Astrocyte of the hippocampus (primary cell): ENCODE measurements at regions not wholly inside any gene's neighbourhood (a gene's known extent, or its start where the extent isn't known, plus 50 kb on each side); places are given as distances from the start of the nearest gene placed in this dataset.

Experiments
- DNase-seq: peaks from one replicate; pipeline ENCODE4 v3.0.0; 2011; ENCODE audit warnings: low read depth, low spot score

DNA sequence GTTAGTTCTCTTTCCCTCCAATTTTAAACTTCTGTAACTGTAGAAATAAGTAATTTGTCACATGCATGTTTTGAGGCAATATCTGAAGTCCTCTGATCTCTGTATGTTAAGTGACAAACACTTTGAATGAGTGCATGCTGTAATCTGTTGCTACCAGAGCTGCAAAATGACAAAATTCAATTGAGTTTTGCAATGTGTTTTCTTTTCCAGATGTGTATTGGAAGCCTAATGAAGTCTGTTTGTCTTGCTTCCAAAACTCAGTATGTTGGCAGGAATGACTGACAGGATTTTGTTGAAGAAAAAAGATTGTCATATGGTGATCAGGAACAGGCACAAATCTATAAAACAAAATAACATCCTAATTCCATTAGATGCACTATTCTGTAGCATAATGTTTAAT, 561.6 kb upstream of the CDH8 start:
- DNase-seq = no peak

GRCh38 chr16:62596584-62596983, 560.3 kb upstream of the CDH8 start:
- no peak for DNase-seq

GRCh38 chr16:62596125-62596524, 559.9 kb upstream of the CDH8 start:
- no peak for DNase-seq

DNA sequence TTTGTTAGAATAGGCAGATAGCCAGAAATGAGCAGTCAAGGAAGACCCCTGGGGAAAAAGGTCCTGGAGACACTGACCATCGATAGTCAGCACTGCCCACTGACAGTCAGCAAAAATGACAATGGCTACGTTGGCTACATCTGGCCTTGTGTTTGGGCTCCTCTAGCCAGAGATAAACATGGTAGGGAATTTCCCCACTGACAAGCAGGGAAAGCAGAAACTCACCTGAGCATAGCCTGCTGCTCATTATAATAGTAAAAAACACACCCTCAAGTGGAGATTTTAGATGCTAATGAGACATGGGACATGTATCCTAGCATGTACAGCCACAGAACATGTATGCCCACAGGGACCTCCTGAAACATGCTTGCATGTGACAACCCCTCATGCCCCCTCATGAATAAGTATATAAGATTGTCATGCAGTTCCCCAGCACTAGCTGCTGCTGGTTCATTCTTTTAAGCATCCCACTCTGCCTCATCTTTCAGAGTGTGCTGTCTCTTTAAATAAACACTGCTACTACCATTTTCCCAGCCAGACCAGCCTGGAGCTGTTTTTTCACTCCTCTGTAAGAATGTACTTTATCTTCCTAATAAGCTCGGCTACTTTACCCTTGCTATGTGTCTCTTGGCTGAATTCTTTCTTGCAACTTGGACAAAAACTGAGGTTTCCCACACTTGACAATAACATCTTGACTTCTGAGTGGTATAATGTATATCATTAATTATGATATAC, 550.1 kb upstream of the CDH8 start:
- DNase-seq = no peak

- DNase-seq = no peak
These were observed 548.9 kb upstream of the CDH8 start for GRCh38 chr16:62585041-62585545.

DNA sequence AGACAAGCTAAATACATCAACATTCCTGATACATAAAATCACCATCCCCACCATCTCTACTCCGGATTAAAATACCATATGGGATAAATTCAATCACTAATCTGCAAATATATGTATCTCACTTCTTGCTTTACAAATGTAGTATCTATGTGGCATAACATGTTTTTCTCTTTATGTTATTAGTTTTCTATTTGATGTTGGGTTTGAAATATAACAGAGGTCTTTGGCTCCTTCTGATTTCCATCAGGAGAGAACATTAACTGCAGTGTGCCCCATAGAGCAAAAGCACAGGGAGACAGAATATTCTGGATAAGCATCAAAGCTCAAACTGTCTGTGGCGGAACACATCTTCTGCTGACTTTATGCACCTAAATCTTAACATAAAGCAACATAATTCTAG, 547.2 kb upstream of the CDH8 start:
- no peak for DNase-seq

GRCh38 chr16:62573466-62573865, 537.2 kb upstream of the CDH8 start:
- DNase-seq = no peak

GRCh38 chr16:62568926-62569325, 532.7 kb upstream of the CDH8 start:
- DNase-seq = no peak

DNA sequence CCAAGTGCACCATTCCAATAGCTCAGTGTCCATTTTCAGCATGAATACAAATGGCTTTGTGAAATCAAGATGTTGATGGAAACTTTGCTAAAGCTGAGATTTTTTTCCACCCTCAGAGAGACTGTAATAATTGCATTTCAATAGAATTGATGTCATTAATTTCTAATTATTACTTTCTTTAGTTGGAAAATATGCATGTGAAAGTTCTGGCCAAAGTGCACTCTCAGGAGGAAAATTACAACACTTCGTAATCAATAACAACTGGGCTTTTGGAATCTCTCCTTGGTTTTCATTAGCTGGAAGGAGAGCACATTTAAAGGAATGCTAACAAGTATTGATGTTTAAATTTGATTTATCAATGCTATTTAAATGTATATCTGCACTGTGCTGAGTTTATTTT, 529.5 kb upstream of the CDH8 start:
- DNase-seq = no peak

GRCh38 chr16:62564291-62564690, 528.1 kb upstream of the CDH8 start:
- DNase-seq = no peak

GRCh38 chr16:62562121-62562520, 525.9 kb upstream of the CDH8 start:
- no peak for DNase-seq

DNA sequence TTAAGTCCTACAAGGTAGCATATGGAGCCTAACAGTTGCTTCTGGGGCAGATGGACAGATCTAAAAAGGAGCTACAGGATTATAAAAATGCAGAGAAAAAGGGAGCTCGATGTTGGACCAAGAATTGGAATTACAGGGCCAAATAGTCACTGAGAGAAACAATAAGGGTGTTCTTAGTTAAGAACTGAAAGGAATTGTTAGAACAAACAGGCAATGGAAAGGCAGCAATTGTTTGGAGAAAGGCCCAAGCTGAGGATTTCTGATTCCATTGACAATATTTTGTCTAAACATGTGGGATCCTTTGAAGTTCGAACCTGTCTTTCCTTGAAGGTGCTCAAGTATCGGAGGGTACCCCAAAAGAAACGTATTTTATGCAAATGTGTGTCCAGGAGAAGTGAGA, 513.6 kb upstream of the CDH8 start:
- DNase-seq = no peak

GRCh38 chr16:62548095-62548494, 511.9 kb upstream of the CDH8 start:
- DNase-seq = no peak

GRCh38 chr16:62546701-62547100, 510.5 kb upstream of the CDH8 start:
- DNase-seq = no peak

DNA sequence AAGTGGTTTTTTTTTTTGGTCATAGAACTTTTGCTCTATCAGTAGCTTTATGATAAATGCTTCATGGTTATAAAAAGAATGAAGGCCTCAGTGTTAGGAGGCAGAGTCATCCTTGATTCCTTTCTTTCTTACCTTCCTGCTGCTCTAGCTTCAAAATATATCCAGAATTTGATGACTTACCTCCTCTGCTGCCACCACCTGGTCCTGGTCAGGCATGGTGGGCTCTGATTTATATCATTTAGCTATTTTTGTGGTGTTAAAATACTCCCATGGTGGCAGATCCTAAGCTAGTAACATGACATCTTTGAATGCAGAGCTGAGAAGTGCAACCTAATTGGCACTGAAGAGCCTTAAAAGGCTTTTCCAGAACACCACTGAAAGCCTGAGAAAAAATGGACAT, 508.8 kb upstream of the CDH8 start:
- no peak for DNase-seq

GRCh38 chr16:62543516-62543915, 507.3 kb upstream of the CDH8 start:
- DNase-seq = no peak

GRCh38 chr16:62539657-62540056, 503.4 kb upstream of the CDH8 start:
- no peak for DNase-seq

GRCh38 chr16:62530426-62530825, 494.2 kb upstream of the CDH8 start:
- DNase-seq = no peak

DNA sequence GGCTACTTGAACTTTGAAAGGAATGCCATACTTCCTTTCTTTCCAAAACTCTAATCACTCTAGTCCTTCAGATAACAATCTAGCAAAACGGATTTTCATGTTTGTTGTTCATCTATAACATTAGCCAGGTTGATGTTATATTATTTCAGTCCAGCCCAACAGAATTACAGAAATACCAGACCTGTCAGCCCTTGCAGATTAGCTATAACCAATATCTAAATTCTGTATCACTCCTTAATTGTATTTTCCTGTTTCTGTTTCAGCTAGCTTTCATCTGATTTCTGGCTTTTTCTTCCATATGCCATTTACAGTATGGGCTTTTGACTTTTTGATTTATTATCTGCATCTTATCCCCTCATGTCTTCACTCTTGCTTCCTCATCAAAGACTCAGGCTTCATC, 479.8 kb upstream of the CDH8 start:
- no peak for DNase-seq

GRCh38 chr16:62503073-62503472, 466.8 kb upstream of the CDH8 start:
- DNase-seq = no peak

GRCh38 chr16:62478903-62479458, 442.7 kb upstream of the CDH8 start:
- DNase-seq = no peak

DNA sequence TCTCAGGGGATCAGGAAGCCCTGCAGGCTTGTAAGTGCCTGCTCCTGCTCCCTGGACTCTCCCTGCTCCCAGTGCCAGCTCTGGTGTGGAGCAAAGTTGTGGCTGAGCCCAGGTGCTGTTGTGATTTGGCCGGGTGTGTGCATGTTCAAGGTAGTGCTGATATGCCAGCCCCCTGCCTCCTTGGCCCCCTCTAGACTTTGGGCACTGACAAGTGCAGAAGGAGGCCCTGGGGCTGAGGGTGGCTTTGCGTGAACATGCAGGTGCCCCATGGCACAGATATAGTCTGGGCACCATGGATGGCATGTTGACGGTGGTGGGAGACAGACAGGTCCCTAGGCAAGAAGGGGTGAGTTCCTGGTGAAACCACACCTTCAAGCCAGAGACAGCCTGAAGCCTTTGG, 441.6 kb upstream of the CDH8 start:
- DNase-seq = no peak

GRCh38 chr16:62475573-62475972, 439.3 kb upstream of the CDH8 start:
- no peak for DNase-seq

- no peak for DNase-seq
These were observed 426.7 kb upstream of the CDH8 start for GRCh38 chr16:62462971-62463370.
